ENCODE measurements at regions not wholly inside any gene's neighbourhood (a gene's known extent, or its start where the extent isn't known, plus 50 kb on each side); places are given as distances from the start of the nearest gene placed in this dataset.

DNA sequence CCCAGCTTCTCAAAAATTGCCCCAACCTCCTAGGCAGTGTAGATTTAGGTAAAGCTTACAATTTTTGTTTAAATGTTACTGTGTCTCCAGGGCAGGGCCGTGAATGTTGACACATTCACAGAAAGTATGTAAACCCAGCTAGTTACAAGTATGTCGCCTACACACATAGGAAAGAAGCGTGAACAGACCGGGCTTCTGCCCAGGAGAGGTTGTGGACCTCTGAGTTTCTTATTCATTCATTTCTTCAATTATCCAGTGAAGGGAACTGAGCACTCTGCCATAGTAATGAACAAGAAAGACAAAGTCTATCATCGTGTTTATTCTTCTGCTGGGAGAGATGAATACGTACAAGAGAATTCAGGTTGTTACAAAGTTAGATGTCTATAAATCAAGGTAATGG lies 93.2 kb downstream of the TRIML1 start:
- TF ChIP-seq FOXP2 (optimal IDR thresholded peaks at IDR 0.05; ENCODE audit: borderline replicate concordance, extremely low read depth, extremely low read length, insufficient read depth) (no peak), POLR2AphosphoS5 (IDR thresholded peaks at IDR 0.05; ENCODE audit: low read depth, low read length) (no peak), SIN3A (IDR thresholded peaks at IDR 0.05; ENCODE audit: borderline replicate concordance, insufficient read depth, low read length) (no peak), TAF1 (IDR thresholded peaks at IDR 0.05; ENCODE audit: borderline replicate concordance, insufficient read depth, low read length) (no peak)
- TF ChIP-seq, protein P1, sequence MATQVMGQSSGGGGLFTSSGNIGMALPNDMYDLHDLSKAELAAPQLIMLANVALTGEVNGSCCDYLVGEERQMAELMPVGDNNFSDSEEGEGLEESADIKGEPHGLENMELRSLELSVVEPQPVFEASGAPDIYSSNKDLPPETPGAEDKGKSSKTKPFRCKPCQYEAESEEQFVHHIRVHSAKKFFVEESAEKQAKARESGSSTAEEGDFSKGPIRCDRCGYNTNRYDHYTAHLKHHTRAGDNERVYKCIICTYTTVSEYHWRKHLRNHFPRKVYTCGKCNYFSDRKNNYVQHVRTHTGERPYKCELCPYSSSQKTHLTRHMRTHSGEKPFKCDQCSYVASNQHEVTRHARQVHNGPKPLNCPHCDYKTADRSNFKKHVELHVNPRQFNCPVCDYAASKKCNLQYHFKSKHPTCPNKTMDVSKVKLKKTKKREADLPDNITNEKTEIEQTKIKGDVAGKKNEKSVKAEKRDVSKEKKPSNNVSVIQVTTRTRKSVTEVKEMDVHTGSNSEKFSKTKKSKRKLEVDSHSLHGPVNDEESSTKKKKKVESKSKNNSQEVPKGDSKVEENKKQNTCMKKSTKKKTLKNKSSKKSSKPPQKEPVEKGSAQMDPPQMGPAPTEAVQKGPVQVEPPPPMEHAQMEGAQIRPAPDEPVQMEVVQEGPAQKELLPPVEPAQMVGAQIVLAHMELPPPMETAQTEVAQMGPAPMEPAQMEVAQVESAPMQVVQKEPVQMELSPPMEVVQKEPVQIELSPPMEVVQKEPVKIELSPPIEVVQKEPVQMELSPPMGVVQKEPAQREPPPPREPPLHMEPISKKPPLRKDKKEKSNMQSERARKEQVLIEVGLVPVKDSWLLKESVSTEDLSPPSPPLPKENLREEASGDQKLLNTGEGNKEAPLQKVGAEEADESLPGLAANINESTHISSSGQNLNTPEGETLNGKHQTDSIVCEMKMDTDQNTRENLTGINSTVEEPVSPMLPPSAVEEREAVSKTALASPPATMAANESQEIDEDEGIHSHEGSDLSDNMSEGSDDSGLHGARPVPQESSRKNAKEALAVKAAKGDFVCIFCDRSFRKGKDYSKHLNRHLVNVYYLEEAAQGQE (IDR thresholded peaks at IDR 0.05; ENCODE audit: insufficient read depth in 1 of 2, low read depth in 2 of 2, low read length in 2 of 2) = no peak

DNA sequence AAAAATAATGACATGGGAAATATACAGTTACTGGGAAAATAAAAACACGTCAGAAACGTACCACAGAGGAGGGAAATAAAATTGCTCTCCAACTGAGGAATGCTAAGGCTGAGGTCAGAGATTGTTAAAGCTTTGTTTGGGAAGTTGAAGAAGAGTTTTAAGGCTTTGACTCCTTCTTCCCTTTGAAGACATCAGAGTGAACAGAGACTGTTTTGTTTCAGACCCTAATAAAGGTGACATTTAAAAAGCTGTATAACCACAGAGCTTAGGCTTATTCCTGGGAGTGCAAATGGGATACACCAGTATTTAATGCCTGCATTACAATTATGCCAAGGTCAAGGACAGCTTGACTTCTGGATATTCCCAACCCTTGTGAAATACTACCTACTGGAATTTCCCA lies 102.8 kb downstream of the TRIML1 start:
- TF ChIP-seq SIN3A (IDR thresholded peaks at IDR 0.05; ENCODE audit: borderline replicate concordance, insufficient read depth, low read length) (no peak), TAF1 (IDR thresholded peaks at IDR 0.05; ENCODE audit: borderline replicate concordance, insufficient read depth, low read length) (no peak), FOXP2 (optimal IDR thresholded peaks at IDR 0.05; ENCODE audit: borderline replicate concordance, extremely low read depth, extremely low read length, insufficient read depth) (no peak), POLR2AphosphoS5 (IDR thresholded peaks at IDR 0.05; ENCODE audit: low read depth, low read length) (no peak)
- TF ChIP-seq, protein P1 (IDR thresholded peaks at IDR 0.05; ENCODE audit: insufficient read depth in 1 of 2, low read depth in 2 of 2, low read length in 2 of 2) = no peak

DNA sequence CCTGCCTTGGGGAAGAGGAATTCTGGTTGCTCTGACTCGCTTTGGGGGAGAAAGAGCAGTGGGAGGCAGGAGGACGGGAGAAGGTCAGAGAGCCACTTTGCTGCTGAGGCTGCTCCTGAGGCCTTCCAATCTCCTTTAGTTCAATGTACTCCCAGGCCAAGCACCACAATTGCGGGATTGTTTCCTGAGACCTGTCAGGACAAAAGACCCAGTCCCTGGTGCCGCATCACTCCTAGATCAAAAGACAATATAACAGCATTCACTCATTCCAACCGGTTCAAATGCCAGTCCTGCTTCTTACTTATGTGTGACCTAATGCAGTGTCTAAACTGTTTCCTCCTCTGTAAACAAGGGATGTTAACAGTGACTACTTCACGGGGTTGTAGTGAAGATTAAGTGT lies 106.4 kb downstream of the TRIML1 start:
- TF ChIP-seq, protein P1 (IDR thresholded peaks at IDR 0.05; ENCODE audit: insufficient read depth in 1 of 2, low read depth in 2 of 2, low read length in 2 of 2) = no peak
- TF ChIP-seq POLR2AphosphoS5 (IDR thresholded peaks at IDR 0.05; ENCODE audit: low read depth, low read length) = no peak
- no peak for TF ChIP-seq TAF1 (IDR thresholded peaks at IDR 0.05; ENCODE audit: borderline replicate concordance, insufficient read depth, low read length)
- TF ChIP-seq SIN3A (IDR thresholded peaks at IDR 0.05; ENCODE audit: borderline replicate concordance, insufficient read depth, low read length) = no peak
- no peak for TF ChIP-seq FOXP2 (optimal IDR thresholded peaks at IDR 0.05; ENCODE audit: borderline replicate concordance, extremely low read depth, extremely low read length, insufficient read depth)

DNA sequence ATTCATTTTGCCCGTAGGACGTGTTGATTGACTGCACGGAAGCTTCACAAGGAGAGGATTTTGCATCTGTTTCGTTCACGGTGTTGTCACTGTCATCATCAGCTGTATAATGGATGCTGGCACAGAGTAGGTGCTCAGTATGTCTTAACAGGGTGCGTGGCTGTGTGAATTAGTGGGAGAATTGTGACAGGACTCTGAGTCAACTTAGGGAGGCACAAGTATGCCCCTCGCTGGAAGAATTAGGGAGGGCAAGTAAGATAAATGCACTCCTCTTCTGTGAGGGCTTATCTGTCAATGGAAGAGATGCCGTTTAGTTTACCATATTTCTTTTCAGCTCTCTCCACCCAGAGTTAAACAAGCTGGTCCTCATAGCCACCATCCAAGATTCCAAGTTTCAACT lies 107.2 kb downstream of the TRIML1 start:
- TF ChIP-seq FOXP2 (optimal IDR thresholded peaks at IDR 0.05; ENCODE audit: borderline replicate concordance, extremely low read depth, extremely low read length, insufficient read depth) = no peak
- TF ChIP-seq POLR2AphosphoS5 (IDR thresholded peaks at IDR 0.05; ENCODE audit: low read depth, low read length) = no peak
- no peak for TF ChIP-seq SIN3A (IDR thresholded peaks at IDR 0.05; ENCODE audit: borderline replicate concordance, insufficient read depth, low read length)
- TF ChIP-seq, protein P1 (IDR thresholded peaks at IDR 0.05; ENCODE audit: insufficient read depth in 1 of 2, low read depth in 2 of 2, low read length in 2 of 2) = no peak
- TF ChIP-seq TAF1 (IDR thresholded peaks at IDR 0.05; ENCODE audit: borderline replicate concordance, insufficient read depth, low read length) = no peak

DNA sequence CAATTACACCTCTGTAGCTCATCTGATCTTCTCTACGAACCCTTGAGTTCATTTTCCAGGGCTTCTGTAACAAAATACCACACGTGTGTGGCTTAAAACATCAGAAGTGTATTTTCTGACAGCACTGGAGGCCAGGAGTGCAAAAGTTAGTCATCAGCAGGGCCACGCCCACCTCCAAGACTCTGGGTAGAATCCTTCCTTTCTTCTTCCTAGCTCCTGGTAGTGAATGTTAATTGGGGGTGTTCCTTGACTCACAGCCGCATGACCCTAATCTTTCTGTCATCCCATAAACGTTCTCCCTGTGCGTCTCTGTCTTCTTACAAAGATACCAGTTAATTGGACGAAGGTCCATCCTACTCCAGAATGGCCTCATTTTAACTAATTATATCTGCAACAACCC lies 115.0 kb downstream of the TRIML1 start:
- TF ChIP-seq FOXP2 (optimal IDR thresholded peaks at IDR 0.05; ENCODE audit: borderline replicate concordance, extremely low read depth, extremely low read length, insufficient read depth) = no peak
- no peak for TF ChIP-seq TAF1 (IDR thresholded peaks at IDR 0.05; ENCODE audit: borderline replicate concordance, insufficient read depth, low read length)
- TF ChIP-seq, protein P1 (IDR thresholded peaks at IDR 0.05; ENCODE audit: insufficient read depth in 1 of 2, low read depth in 2 of 2, low read length in 2 of 2) = no peak
- TF ChIP-seq POLR2AphosphoS5 (IDR thresholded peaks at IDR 0.05; ENCODE audit: low read depth, low read length) = no peak
- no peak for TF ChIP-seq SIN3A (IDR thresholded peaks at IDR 0.05; ENCODE audit: borderline replicate concordance, insufficient read depth, low read length)
